GM23338 (cell line): ENCODE measurements at regions not wholly inside any gene's neighbourhood (a gene's known extent, or its start where the extent isn't known, plus 50 kb on each side); places are given as distances from the start of the nearest gene placed in this dataset.

ENCODE experiments used
- ATAC-seq: fragments of 200-7000 bp; cut with Tn5 transposase; 3 replicates; pipeline ENCODE4 v1.9.1; 2020
- DNase-seq: peaks from one replicate; pipeline ENCODE4 v3.0.0-alpha.2; 2015; ENCODE audit warnings: low spot score
- H2AFZ ChIP-seq: fragments of 200-600 bp; sonication (generic); 2 replicates; pipeline ENCODE4 v1.8.0; 2016; ENCODE audit warnings: antibody characterized with exemption, mild to moderate bottlenecking, moderate library complexity
- H3F3A ChIP-seq: fragments of 200-600 bp; sonication (generic); replicated peaks from 2 replicates; pipeline ENCODE4 v1.8.0; 2017; ENCODE audit warnings: antibody characterized with exemption, mixed run types, low read depth
- H3K27ac ChIP-seq: fragments of 200-600 bp; sonication (generic); 2 replicates; pipeline ENCODE4 v1.6.1; 2016; ENCODE audit warnings: low read depth
- H3K27me3 ChIP-seq: fragments of 200-600 bp; sonication (generic); 2 replicates; pipeline ENCODE4 v1.8.0; 2016; ENCODE audit warnings: mild to moderate bottlenecking, mixed run types, moderate library complexity; ENCODE audit not compliant: insufficient read depth
- H3K36me3 ChIP-seq: fragments of 200-600 bp; sonication (generic); 2 replicates; pipeline ENCODE4 v1.8.0; 2016; ENCODE audit warnings: mild to moderate bottlenecking; ENCODE audit not compliant: insufficient read depth
- H3K4me1 ChIP-seq: fragments of 200-600 bp; sonication (generic); 2 replicates; pipeline ENCODE4 v1.8.0; 2016; ENCODE audit warnings: mild to moderate bottlenecking, moderate library complexity; ENCODE audit not compliant: insufficient read depth
- H3K4me2 ChIP-seq: fragments of 200-600 bp; sonication (generic); 2 replicates; pipeline ENCODE4 v1.7.1; 2017; ENCODE audit warnings: mixed run types
- H3K4me3 ChIP-seq: fragments of 200-600 bp; sonication (generic); 2 replicates; pipeline ENCODE4 v1.6.1; 2016; ENCODE audit warnings: mixed run types
- H3K79me2 ChIP-seq: fragments of 200-600 bp; sonication (generic); replicated peaks from 2 replicates; pipeline ENCODE4 v1.8.0; 2017; ENCODE audit warnings: mild to moderate bottlenecking; ENCODE audit not compliant: insufficient read depth
- H3K9me2 ChIP-seq: fragments of 200-600 bp; sonication (generic); 2 replicates; pipeline ENCODE4 v1.8.0; 2017; ENCODE audit not compliant: insufficient read depth
- H4K20me1 ChIP-seq: fragments of 200-600 bp; sonication (generic); replicated peaks from 2 replicates; pipeline ENCODE4 v1.8.0; 2017; ENCODE audit warnings: mild to moderate bottlenecking; ENCODE audit not compliant: insufficient read depth
- H3K27ac Mint-ChIP-seq: 2 replicates; pipeline ENCODE4 v1.8.0; 2020; ENCODE audit warnings: inconsistent platforms, mild to moderate bottlenecking, moderate library complexity, mixed read lengths
- H3K27me3 Mint-ChIP-seq: 3 replicates; pipeline ENCODE4 v1.8.0; 2022; ENCODE audit warnings: low read depth, mild to moderate bottlenecking, moderate library complexity, mixed read lengths, inconsistent platforms; ENCODE audit not compliant: insufficient read depth, poor library complexity
- H3K36me3 Mint-ChIP-seq: 3 replicates; pipeline ENCODE4 v1.8.0; 2021; ENCODE audit warnings: low read depth, mild to moderate bottlenecking, inconsistent platforms, moderate library complexity, mixed read lengths
- H3K4me1 Mint-ChIP-seq: 3 replicates; pipeline ENCODE4 v1.8.0; 2020; ENCODE audit warnings: mild to moderate bottlenecking, inconsistent platforms, mixed read lengths
- H3K4me3 Mint-ChIP-seq: 3 replicates; pipeline ENCODE4 v1.8.0; 2021; ENCODE audit warnings: moderate library complexity, mild to moderate bottlenecking, inconsistent platforms, mixed read lengths
- H3K9me3 Mint-ChIP-seq: 3 replicates; pipeline ENCODE4 v1.8.0; 2020; ENCODE audit warnings: moderate library complexity, mild to moderate bottlenecking, inconsistent platforms, mixed read lengths
- CREB1 ChIP-seq: fragments of 250-450 bp; sonication (Bioruptor Pico); IDR thresholded peaks from 2 replicates; pipeline ENCODE4 v1.5.0; 2020; ENCODE audit warnings: low read depth, mild to moderate bottlenecking, moderate library complexity
- CTCF ChIP-seq, 2 experiments: fragments of 200-600 bp in 1 of 2; sonication (generic) in 1 of 2; conservative IDR thresholded peaks; 2 replicates each; pipeline versions ENCODE4 v1.5.1 to v1.6.1; 2016 to 2017; ENCODE audit warnings: antibody characterized with exemption in 2 of 2, low read depth in 2 of 2, mild to moderate bottlenecking in 2 of 2, moderate library complexity in 1 of 2
- ETS1 ChIP-seq: IDR thresholded peaks from 2 replicates; pipeline ENCODE4 v1.6.1; 2016; ENCODE audit warnings: antibody characterized with exemption
- EZH2 ChIP-seq: fragments of 200-600 bp; sonication (generic); IDR thresholded peaks from one replicate; pipeline ENCODE4 v1.8.0; 2017; ENCODE audit warnings: antibody characterized with exemption, mild to moderate bottlenecking, low read depth; ENCODE audit not compliant: unreplicated experiment
- EZH2phosphoT487 ChIP-seq: fragments of 200-600 bp; sonication (generic); IDR thresholded peaks from one replicate; pipeline ENCODE4 v1.8.1; 2018; ENCODE audit warnings: antibody characterized with exemption; ENCODE audit not compliant: unreplicated experiment
- JUNB ChIP-seq: IDR thresholded peaks from one replicate; pipeline ENCODE4 v1.6.1; 2016; ENCODE audit warnings: antibody characterized with exemption; ENCODE audit not compliant: unreplicated experiment
- NANOG ChIP-seq: IDR thresholded peaks from 2 replicates; pipeline ENCODE4 v1.6.1; 2016; ENCODE audit warnings: antibody characterized with exemption, borderline replicate concordance
- POLR2AphosphoS5 ChIP-seq: IDR thresholded peaks from 2 replicates; pipeline ENCODE4 v1.6.1; 2016; ENCODE audit warnings: antibody characterized with exemption, low read depth
- ZNF114 ChIP-seq: fragments of 250-450 bp; sonication (Bioruptor Pico); IDR thresholded peaks from 2 replicates; pipeline ENCODE4 v1.5.0; 2020; ENCODE audit warnings: mild to moderate bottlenecking, moderate library complexity
- ZNF331 ChIP-seq: fragments of 250-450 bp; sonication (Bioruptor Pico); IDR thresholded peaks from 2 replicates; pipeline ENCODE4 v1.5.0; 2020; ENCODE audit warnings: low read depth, mild to moderate bottlenecking, moderate library complexity
- TF ChIP-seq, protein P1 (sequence below): fragments of 250-450 bp; sonication (Bioruptor Pico); IDR thresholded peaks from 2 replicates; pipeline ENCODE4 v1.5.0; 2020; ENCODE audit warnings: mild to moderate bottlenecking, moderate library complexity
- TF ChIP-seq, protein P2 (sequence below): IDR thresholded peaks from one replicate; pipeline ENCODE4 v1.6.1; 2018; ENCODE audit warnings: antibody characterized with exemption; ENCODE audit not compliant: unreplicated experiment

DNA sequence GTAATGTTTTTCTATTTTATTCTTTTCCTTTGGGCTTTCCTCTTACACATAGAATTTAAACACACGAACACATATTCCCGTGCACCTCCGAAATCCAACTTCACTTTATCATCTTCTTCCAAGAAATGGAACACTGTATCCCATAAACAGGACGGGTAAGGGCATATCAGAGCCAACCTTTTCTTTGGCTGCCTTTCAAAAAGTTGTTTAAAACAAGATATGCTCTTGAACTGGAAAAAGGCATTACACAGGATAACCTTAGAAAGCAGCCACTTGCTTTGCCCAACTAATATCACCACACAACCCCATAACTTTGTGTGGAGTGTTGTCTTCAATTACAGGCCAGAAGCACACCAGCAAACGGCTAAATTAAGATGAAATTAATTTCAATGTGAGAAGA lies 65.3 kb upstream of the CDKN3 start (continued):
- TF ChIP-seq, protein P1, sequence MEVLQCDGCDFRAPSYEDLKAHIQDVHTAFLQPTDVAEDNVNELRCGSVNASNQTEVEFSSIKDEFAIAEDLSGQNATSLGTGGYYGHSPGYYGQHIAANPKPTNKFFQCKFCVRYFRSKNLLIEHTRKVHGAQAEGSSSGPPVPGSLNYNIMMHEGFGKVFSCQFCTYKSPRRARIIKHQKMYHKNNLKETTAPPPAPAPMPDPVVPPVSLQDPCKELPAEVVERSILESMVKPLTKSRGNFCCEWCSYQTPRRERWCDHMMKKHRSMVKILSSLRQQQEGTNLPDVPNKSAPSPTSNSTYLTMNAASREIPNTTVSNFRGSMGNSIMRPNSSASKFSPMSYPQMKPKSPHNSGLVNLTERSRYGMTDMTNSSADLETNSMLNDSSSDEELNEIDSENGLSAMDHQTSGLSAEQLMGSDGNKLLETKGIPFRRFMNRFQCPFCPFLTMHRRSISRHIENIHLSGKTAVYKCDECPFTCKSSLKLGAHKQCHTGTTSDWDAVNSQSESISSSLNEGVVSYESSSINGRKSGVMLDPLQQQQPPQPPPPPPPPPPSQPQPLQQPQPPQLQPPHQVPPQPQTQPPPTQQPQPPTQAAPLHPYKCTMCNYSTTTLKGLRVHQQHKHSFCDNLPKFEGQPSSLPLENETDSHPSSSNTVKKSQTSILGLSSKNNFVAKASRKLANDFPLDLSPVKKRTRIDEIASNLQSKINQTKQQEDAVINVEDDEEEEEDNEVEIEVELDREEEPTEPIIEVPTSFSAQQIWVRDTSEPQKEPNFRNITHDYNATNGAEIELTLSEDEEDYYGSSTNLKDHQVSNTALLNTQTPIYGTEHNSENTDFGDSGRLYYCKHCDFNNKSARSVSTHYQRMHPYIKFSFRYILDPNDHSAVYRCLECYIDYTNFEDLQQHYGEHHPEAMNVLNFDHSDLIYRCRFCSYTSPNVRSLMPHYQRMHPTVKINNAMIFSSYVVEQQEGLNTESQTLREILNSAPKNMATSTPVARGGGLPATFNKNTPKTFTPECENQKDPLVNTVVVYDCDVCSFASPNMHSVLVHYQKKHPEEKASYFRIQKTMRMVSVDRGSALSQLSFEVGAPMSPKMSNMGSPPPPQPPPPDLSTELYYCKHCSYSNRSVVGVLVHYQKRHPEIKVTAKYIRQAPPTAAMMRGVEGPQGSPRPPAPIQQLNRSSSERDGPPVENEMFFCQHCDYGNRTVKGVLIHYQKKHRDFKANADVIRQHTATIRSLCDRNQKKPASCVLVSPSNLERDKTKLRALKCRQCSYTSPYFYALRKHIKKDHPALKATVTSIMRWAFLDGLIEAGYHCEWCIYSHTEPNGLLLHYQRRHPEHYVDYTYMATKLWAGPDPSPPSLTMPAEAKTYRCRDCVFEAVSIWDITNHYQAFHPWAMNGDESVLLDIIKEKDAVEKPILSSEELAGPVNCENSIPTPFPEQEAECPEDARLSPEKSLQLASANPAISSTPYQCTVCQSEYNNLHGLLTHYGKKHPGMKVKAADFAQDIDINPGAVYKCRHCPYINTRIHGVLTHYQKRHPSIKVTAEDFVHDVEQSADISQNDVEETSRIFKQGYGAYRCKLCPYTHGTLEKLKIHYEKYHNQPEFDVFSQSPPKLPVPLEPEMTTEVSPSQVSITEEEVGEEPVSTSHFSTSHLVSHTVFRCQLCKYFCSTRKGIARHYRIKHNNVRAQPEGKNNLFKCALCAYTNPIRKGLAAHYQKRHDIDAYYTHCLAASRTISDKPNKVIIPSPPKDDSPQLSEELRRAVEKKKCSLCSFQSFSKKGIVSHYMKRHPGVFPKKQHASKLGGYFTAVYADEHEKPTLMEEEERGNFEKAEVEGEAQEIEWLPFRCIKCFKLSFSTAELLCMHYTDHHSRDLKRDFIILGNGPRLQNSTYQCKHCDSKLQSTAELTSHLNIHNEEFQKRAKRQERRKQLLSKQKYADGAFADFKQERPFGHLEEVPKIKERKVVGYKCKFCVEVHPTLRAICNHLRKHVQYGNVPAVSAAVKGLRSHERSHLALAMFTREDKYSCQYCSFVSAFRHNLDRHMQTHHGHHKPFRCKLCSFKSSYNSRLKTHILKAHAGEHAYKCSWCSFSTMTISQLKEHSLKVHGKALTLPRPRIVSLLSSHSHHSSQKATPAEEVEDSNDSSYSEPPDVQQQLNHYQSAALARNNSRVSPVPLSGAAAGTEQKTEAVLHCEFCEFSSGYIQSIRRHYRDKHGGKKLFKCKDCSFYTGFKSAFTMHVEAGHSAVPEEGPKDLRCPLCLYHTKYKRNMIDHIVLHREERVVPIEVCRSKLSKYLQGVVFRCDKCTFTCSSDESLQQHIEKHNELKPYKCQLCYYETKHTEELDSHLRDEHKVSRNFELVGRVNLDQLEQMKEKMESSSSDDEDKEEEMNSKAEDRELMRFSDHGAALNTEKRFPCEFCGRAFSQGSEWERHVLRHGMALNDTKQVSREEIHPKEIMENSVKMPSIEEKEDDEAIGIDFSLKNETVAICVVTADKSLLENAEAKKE (CRISPR knock-in tag) = no peak
- TF ChIP-seq EZH2 = no peak
- TF ChIP-seq CREB1 (CRISPR knock-in tag) = no peak
- TF ChIP-seq ZNF114 (CRISPR knock-in tag) = no peak
- no peak for TF ChIP-seq POLR2AphosphoS5
- no peak for TF ChIP-seq ETS1
- no peak for TF ChIP-seq EZH2phosphoT487

DNA sequence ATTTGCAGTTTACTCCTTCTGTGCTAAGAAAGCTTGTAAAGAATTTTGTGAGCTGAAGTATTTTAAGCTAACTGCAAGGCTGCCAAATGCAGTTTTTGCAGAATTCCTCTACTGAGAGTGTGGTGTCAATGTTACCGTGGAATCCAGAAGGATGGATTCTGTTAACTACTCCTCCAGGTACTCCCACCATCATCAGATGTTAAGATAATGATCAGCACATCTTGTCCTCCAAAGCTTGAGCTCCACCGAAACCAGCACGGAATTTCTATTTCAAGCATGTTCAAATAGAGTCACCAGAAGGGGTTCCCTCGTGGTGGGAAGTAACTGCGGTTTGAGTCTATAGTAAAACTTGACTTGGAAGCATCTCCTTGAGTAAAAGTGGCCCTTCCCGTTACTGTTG lies 64.3 kb upstream of the CDKN3 start:
- ATAC-seq (no peak), DNase-seq (no peak)
- Mint-ChIP-seq H3K36me3 (no peaks in the 10 kb centered on the region), H3K9me3 (no peaks in the 10 kb centered on the region), H3K4me1 (peaks cover 10% of the 10 kb centered on the region), H3K27ac (no peak overlapping the region), H3K27me3 (no peaks in the 10 kb centered on the region), H3K4me3 (no peak overlapping the region)
- no peaks in the 10 kb centered on the region for H3F3A ChIP-seq
- no peak overlapping the region for H3K4me3 ChIP-seq
- H3K9me2 ChIP-seq = no peaks in the 10 kb centered on the region
- H3K27ac ChIP-seq = no peak overlapping the region
- H3K79me2 ChIP-seq = no peaks in the 10 kb centered on the region
- no peaks in the 10 kb centered on the region; the same call in 1 of the 2 replicates for H3K4me1 ChIP-seq
- H4K20me1 ChIP-seq = no peaks in the 10 kb centered on the region
- no peak overlapping the region for H3K4me2 ChIP-seq
- H3K27me3 ChIP-seq = no peaks in the 10 kb centered on the region
- H3K36me3 ChIP-seq = no peaks in the 10 kb centered on the region
- no peak overlapping the region for H2AFZ ChIP-seq
- TF ChIP-seq ETS1 (no peak), CTCF (conservative IDR thresholded peaks at IDR 0.05; ENCODE audit: low read depth in 2 of 2) (no peak), POLR2AphosphoS5 (no peak), NANOG (no peak), EZH2 (no peak), EZH2phosphoT487 (no peak), ZNF331 (CRISPR knock-in tag) (no peak), JUNB (no peak)
- TF ChIP-seq, protein P2, sequence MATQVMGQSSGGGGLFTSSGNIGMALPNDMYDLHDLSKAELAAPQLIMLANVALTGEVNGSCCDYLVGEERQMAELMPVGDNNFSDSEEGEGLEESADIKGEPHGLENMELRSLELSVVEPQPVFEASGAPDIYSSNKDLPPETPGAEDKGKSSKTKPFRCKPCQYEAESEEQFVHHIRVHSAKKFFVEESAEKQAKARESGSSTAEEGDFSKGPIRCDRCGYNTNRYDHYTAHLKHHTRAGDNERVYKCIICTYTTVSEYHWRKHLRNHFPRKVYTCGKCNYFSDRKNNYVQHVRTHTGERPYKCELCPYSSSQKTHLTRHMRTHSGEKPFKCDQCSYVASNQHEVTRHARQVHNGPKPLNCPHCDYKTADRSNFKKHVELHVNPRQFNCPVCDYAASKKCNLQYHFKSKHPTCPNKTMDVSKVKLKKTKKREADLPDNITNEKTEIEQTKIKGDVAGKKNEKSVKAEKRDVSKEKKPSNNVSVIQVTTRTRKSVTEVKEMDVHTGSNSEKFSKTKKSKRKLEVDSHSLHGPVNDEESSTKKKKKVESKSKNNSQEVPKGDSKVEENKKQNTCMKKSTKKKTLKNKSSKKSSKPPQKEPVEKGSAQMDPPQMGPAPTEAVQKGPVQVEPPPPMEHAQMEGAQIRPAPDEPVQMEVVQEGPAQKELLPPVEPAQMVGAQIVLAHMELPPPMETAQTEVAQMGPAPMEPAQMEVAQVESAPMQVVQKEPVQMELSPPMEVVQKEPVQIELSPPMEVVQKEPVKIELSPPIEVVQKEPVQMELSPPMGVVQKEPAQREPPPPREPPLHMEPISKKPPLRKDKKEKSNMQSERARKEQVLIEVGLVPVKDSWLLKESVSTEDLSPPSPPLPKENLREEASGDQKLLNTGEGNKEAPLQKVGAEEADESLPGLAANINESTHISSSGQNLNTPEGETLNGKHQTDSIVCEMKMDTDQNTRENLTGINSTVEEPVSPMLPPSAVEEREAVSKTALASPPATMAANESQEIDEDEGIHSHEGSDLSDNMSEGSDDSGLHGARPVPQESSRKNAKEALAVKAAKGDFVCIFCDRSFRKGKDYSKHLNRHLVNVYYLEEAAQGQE = no peak
